ENCODE measurements at regions not wholly inside any gene's neighbourhood (a gene's known extent, or its start where the extent isn't known, plus 50 kb on each side); places are given as distances from the start of the nearest gene placed in this dataset.

- H3K18ac ChIP-seq (ENCODE audit: extremely low read depth, low read length): no peak overlapping the region
- H2AK5ac ChIP-seq (ENCODE audit: low read depth, low read length): no peak overlapping the region
- H2BK20ac ChIP-seq (ENCODE audit: low read length): no peak overlapping the region
- no peaks in the 10 kb centered on the region for H3K79me1 ChIP-seq (ENCODE audit: low read depth, low read length)
- H2BK5ac ChIP-seq (ENCODE audit: low read depth, low read length): no peak overlapping the region
- H3K23ac ChIP-seq (ENCODE audit: insufficient read length): no peak overlapping the region
- no peak overlapping the region for H2BK12ac ChIP-seq (ENCODE audit: low read depth, low read length)
- no peak overlapping the region for H3K4me3 ChIP-seq (ENCODE audit: extremely low read depth in 1 of 4, insufficient read depth in 2 of 4, low read depth in 3 of 4, low read length in 4 of 4)
- no peak overlapping the region for H3K9ac ChIP-seq (replicated peaks in 1 of 4; ENCODE audit: extremely low read depth in 1 of 4, low read depth in 3 of 4, low read length in 3 of 4)
- FAIRE-seq (no peak), DNase-seq (ENCODE audit: low read depth in 1 of 2, low spot score in 2 of 2) (no peak)
- ChIA-PET CTCF (ENCODE audit: partially characterized antibody) (interaction anchor here (0.9 kb wide), 1 partner anchor 277 kb away, joined by 3 read pairs; no protein-coding TSS in a partner anchor), POLR2A (ENCODE audit: partially characterized antibody) (no interaction called here)
- no peaks in the 10 kb centered on the region; the same call in 1 of the 2 replicates for H3K23me2 ChIP-seq (ENCODE audit: low read depth, low read length)
- H2AFZ ChIP-seq (ENCODE audit: low read length): no peak overlapping the region
- no peaks in the 10 kb centered on the region for H3K9me3 ChIP-seq (ENCODE audit: insufficient read depth in 2 of 2, low read depth in 1 of 2, low read length in 1 of 2)
- WGBS, 2 experiments (ENCODE audit: extremely low coverage in 1 of 2, insufficient coverage in 1 of 2, insufficient read length in 1 of 2, insufficient replicate concordance in 2 of 2, low coverage in 1 of 2, low lambda C conversion rate in 2 of 2, missing lambda C conversion rate in 1 of 2): 85% methylated on average over 6 of the region's 6 CpGs; no CpG with 5 or more reads in 1 of the 2 experiments
- no peak overlapping the region for H3K14ac ChIP-seq (ENCODE audit: insufficient read length)
- no peaks in the 10 kb centered on the region for H3K27me3 ChIP-seq (replicated peaks in 1 of 4; ENCODE audit: control insufficient read depth in 3 of 4, extremely low read depth in 1 of 4, insufficient read depth in 3 of 4, low read length in 3 of 4)
- H3K27ac ChIP-seq (ENCODE audit: low read depth, low read length): no peak overlapping the region
- no peak overlapping the region for H3K4me2 ChIP-seq (ENCODE audit: insufficient read depth in 1 of 2, low read depth in 2 of 2, low read length in 2 of 2)
- H4K91ac ChIP-seq (replicated peaks; ENCODE audit: insufficient read length, low read length): no peak overlapping the region
- H2BK120ac ChIP-seq (replicated peaks; ENCODE audit: low read depth, low read length): no peak overlapping the region
- no peaks in the 10 kb centered on the region for H4K20me1 ChIP-seq (replicated peaks in 1 of 2; ENCODE audit: control insufficient read depth in 1 of 2, insufficient read depth in 2 of 2, low read length in 2 of 2)
- no peak overlapping the region for H3K4ac ChIP-seq (replicated peaks; ENCODE audit: insufficient read length, low read depth, low read length)
- no peaks in the 10 kb centered on the region for H3K36me3 ChIP-seq (ENCODE audit: control insufficient read depth in 2 of 4, insufficient read depth in 4 of 4, low read length in 3 of 4)
- H3K56ac ChIP-seq (replicated peaks; ENCODE audit: insufficient read length, low read depth, low read length): no peak overlapping the region
- no peak overlapping the region for H4K5ac ChIP-seq (ENCODE audit: insufficient read length, low read depth, low read length)
- H2BK15ac ChIP-seq (ENCODE audit: low read length): no peak overlapping the region
- H4K8ac ChIP-seq (ENCODE audit: extremely low read depth, insufficient read depth, low read length): no peak overlapping the region
- no peaks in the 10 kb centered on the region for H3K4me1 ChIP-seq (replicated peaks in 1 of 4; ENCODE audit: control insufficient read depth in 3 of 4, insufficient read depth in 4 of 4, low read length in 3 of 4)
- TF ChIP-seq E2F6 (IDR thresholded peaks at IDR 0.05) (no peak), KDM1A (IDR thresholded peaks at IDR 0.05; ENCODE audit: borderline replicate concordance, low read length) (no peak)
- H3K79me2 ChIP-seq (ENCODE audit: control insufficient read depth in 1 of 2, insufficient read depth in 2 of 2, low read length in 2 of 2): no peaks in the 10 kb centered on the region
These were observed 245.8 kb downstream of the KCNS3 start for GRCh38 chr2:18124116-18124835.
